ENCODE measurements at regions not wholly inside any gene's neighbourhood (a gene's known extent, or its start where the extent isn't known, plus 50 kb on each side); places are given as distances from the start of the nearest gene placed in this dataset.

- POLR2A ChIA-PET, result no interaction called here
- H3K36me3 ChIP-seq (ENCODE audit: control insufficient read depth in 2 of 2, insufficient read depth in 1 of 2, low read length in 2 of 2), result no peaks in the 10 kb centered on the region
- no peaks in the 10 kb centered on the region for H3K9me3 ChIP-seq (ENCODE audit: control insufficient read depth, insufficient read depth, low read depth, low read length)
- no peak overlapping the region for H3K27ac ChIP-seq (ENCODE audit: extremely low read depth, low read depth, low read length)
- CTCF ChIA-PET, result interaction anchor here (0.7 to 1.8 kb wide), 2 partner anchors 61 to 67 kb away, joined by 3 to 5 read pairs; no protein-coding TSS in a partner anchor
- no peaks in the 10 kb centered on the region for H3K4me1 ChIP-seq (ENCODE audit: control insufficient read depth, insufficient read depth, low read length)
- no peak for TF ChIP-seq ZEB2 (tag by site-specific recombination; IDR thresholded peaks at IDR 0.05)
- TF ChIP-seq ZNF121 (tag by site-specific recombination; IDR thresholded peaks at IDR 0.05), result no peak
- no peak for TF ChIP-seq ZNF791 (tag by site-specific recombination; IDR thresholded peaks at IDR 0.05)
- TF ChIP-seq ZNF148 (tag by site-specific recombination; IDR thresholded peaks at IDR 0.05; ENCODE audit: borderline replicate concordance), result no peak
- TF ChIP-seq ZNF48 (tag by site-specific recombination; IDR thresholded peaks at IDR 0.05), result no peak
- no peak for TF ChIP-seq ZNF391 (tag by site-specific recombination; IDR thresholded peaks at IDR 0.05; ENCODE audit: borderline replicate concordance, low read depth)
- no peak for TF ChIP-seq YY1 (tag by site-specific recombination; IDR thresholded peaks at IDR 0.05)
- no peak for TF ChIP-seq ZNF549 (tag by site-specific recombination; IDR thresholded peaks at IDR 0.05)
- TF ChIP-seq GLIS1 (tag by site-specific recombination; IDR thresholded peaks at IDR 0.05), result no peak
- no peak for TF ChIP-seq ZNF529 (tag by site-specific recombination; IDR thresholded peaks at IDR 0.05; ENCODE audit: insufficient replicate concordance)
- TF ChIP-seq ZNF645 (tag by site-specific recombination; IDR thresholded peaks at IDR 0.05), result no peak
- TF ChIP-seq ZNF175 (tag by site-specific recombination; IDR thresholded peaks at IDR 0.05), result no peak
- no peak for TF ChIP-seq ZFHX2 (tag by site-specific recombination; conservative IDR thresholded peaks at IDR 0.05)
- TF ChIP-seq ZNF837 (tag by site-specific recombination; IDR thresholded peaks at IDR 0.05), result no peak
- no peak for TF ChIP-seq ZNF274 (IDR thresholded peaks at IDR 0.05; ENCODE audit: low read length)
- no peak for TF ChIP-seq ZNF274 (tag by site-specific recombination; IDR thresholded peaks at IDR 0.05; ENCODE audit: borderline replicate concordance)
- H3K4me3 ChIP-seq (ENCODE audit: low read depth, low read length), result no peak overlapping the region
These were observed 129.4 kb downstream of the RPAP3 start for GRCh38 chr12:47576289-47576945.

- Histone ChIP-seq H3K9me3 (ENCODE audit: control insufficient read depth, insufficient read depth, low read depth, low read length) (no peaks in the 10 kb centered on the region), H3K4me1 (ENCODE audit: control insufficient read depth, insufficient read depth, low read length) (no peaks in the 10 kb centered on the region), H3K4me3 (ENCODE audit: low read depth, low read length) (no peak overlapping the region), H3K27ac (ENCODE audit: extremely low read depth, low read depth, low read length) (no peak overlapping the region), H3K36me3 (ENCODE audit: control insufficient read depth in 2 of 2, insufficient read depth in 1 of 2, low read length in 2 of 2) (no peaks in the 10 kb centered on the region)
- ChIA-PET POLR2A (no interaction called here), CTCF (no interaction called here)
- TF ChIP-seq ZNF768 (tag by site-specific recombination; IDR thresholded peaks at IDR 0.05) (no peak), ZNF223 (tag by site-specific recombination; IDR thresholded peaks at IDR 0.05) (no peak), ZNF214 (tag by site-specific recombination; IDR thresholded peaks at IDR 0.05; ENCODE audit: borderline replicate concordance) (no peak), ZNF510 (tag by site-specific recombination; IDR thresholded peaks at IDR 0.05; ENCODE audit: insufficient replicate concordance) (no peak)
These were observed 131.4 kb downstream of the RPAP3 start for GRCh38 chr12:47574252-47575021.
